HG03565 (cell line): ENCODE measurements at regions not wholly inside any gene's neighbourhood (a gene's known extent, or its start where the extent isn't known, plus 50 kb on each side); places are given as distances from the start of the nearest gene placed in this dataset.

Source experiments
- ATAC-seq: cut with Tn5 transposase; IDR thresholded peaks from one replicate; pipeline ENCODE4 v1.9.1; 2021; ENCODE audit warnings: mild to moderate bottlenecking, moderate library complexity; ENCODE audit not compliant: unreplicated experiment

GRCh38 chr2:43057742-43058725 is 168.4 kb downstream of the ZFP36L2 start:
- ATAC-seq = no peak

GRCh38 chr2:43057026-43057741 is 169.2 kb downstream of the ZFP36L2 start:
- ATAC-seq = no peak

- no peak for ATAC-seq
Measured at GRCh38 chr2:43055985-43056384, 170.4 kb downstream of the ZFP36L2 start.

GRCh38 chr2:43055086-43055912 is 171.1 kb downstream of the ZFP36L2 start:
- ATAC-seq = no peak

GRCh38 chr2:43054367-43054766 is 172.0 kb downstream of the ZFP36L2 start:
- no peak for ATAC-seq

GRCh38 chr2:43052944-43053306 is 173.5 kb downstream of the ZFP36L2 start:
- ATAC-seq = no peak

GRCh38 chr2:43052204-43052943 is 174.0 kb downstream of the ZFP36L2 start:
- no peak for ATAC-seq

GRCh38 chr2:43051338-43051737 is 175.1 kb downstream of the ZFP36L2 start:
- no peak for ATAC-seq

- ATAC-seq = no peak
Measured at GRCh38 chr2:43050866-43051265, 175.5 kb downstream of the ZFP36L2 start.

GRCh38 chr2:43049836-43050801 is 176.3 kb downstream of the ZFP36L2 start:
- ATAC-seq = no peak

GRCh38 chr2:43047187-43047780 is 179.1 kb downstream of the ZFP36L2 start:
- no peak for ATAC-seq

- no peak for ATAC-seq
Measured at GRCh38 chr2:43045866-43046265, 180.5 kb downstream of the ZFP36L2 start.

GRCh38 chr2:43044093-43044681 is 182.2 kb downstream of the ZFP36L2 start:
- no peak for ATAC-seq

GRCh38 chr2:43043553-43043870 is 182.9 kb downstream of the ZFP36L2 start:
- ATAC-seq = no peak

- ATAC-seq = no peak
Measured at GRCh38 chr2:43041661-43042360, 184.6 kb downstream of the ZFP36L2 start.

GRCh38 chr2:43041173-43041591 is 185.2 kb downstream of the ZFP36L2 start:
- no peak for ATAC-seq

GRCh38 chr2:43040084-43040854 is 186.1 kb downstream of the ZFP36L2 start:
- no peak for ATAC-seq
